DND-41 (cell line): ENCODE measurements at regions not wholly inside any gene's neighbourhood (a gene's known extent, or its start where the extent isn't known, plus 50 kb on each side); places are given as distances from the start of the nearest gene placed in this dataset.

Source experiments
- EZH2 ChIP-seq: IDR thresholded peaks from 3 replicates; pipeline ENCODE4 v1.6.1; 2012; ENCODE audit warnings: borderline replicate concordance, low read depth, mild to moderate bottlenecking, moderate library complexity, low read length, inconsistent platforms; ENCODE audit not compliant: severe bottlenecking
- TF ChIP-seq, protein P1 (sequence below): IDR thresholded peaks from 2 replicates; pipeline ENCODE4 v1.5.1; 2012; ENCODE audit warnings: borderline replicate concordance, low read length, moderate library complexity, mild to moderate bottlenecking; ENCODE audit not compliant: poor library complexity, severe bottlenecking; ENCODE audit errors: extremely low read depth

DNA sequence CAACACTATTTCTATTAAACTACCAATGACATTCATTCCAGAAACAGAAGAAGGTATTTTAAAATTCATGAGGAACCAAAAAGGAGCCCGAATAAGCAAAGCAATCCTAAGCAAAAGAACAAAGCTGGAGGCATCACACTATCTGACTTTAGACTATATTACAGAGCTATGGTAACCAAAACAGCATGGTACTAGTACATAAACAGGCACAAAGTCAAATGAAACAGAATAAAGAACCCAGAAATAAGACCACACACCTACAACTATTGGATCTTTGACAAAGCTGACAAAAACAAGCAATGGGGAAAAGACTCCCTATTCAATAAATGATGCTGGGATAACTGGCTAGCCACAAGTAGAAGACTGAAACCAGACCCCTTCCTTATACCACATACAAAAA, 122.3 kb downstream of the ITIH6 start:
- TF ChIP-seq, protein P1, sequence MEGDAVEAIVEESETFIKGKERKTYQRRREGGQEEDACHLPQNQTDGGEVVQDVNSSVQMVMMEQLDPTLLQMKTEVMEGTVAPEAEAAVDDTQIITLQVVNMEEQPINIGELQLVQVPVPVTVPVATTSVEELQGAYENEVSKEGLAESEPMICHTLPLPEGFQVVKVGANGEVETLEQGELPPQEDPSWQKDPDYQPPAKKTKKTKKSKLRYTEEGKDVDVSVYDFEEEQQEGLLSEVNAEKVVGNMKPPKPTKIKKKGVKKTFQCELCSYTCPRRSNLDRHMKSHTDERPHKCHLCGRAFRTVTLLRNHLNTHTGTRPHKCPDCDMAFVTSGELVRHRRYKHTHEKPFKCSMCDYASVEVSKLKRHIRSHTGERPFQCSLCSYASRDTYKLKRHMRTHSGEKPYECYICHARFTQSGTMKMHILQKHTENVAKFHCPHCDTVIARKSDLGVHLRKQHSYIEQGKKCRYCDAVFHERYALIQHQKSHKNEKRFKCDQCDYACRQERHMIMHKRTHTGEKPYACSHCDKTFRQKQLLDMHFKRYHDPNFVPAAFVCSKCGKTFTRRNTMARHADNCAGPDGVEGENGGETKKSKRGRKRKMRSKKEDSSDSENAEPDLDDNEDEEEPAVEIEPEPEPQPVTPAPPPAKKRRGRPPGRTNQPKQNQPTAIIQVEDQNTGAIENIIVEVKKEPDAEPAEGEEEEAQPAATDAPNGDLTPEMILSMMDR, result no peak
- no peak for TF ChIP-seq EZH2
